Hepatocyte (in vitro differentiated cells): ENCODE measurements at regions not wholly inside any gene's neighbourhood (a gene's known extent, or its start where the extent isn't known, plus 50 kb on each side); places are given as distances from the start of the nearest gene placed in this dataset.

Experiments
- DNase-seq: peaks from one replicate; pipeline ENCODE4 v3.0.0-alpha.2; 2016; ENCODE audit warnings: low spot score
- H2AFZ ChIP-seq: fragments of 200-600 bp; sonication (generic); 2 replicates; pipeline ENCODE4 v1.6.0; 2016; ENCODE audit warnings: antibody characterized with exemption, mild to moderate bottlenecking
- H3K27ac ChIP-seq: fragments of 200-600 bp; sonication (generic); 2 replicates; pipeline ENCODE4 v1.5.1; 2016; ENCODE audit warnings: mild to moderate bottlenecking
- H3K27me3 ChIP-seq: fragments of 200-600 bp; sonication (generic); 2 replicates; pipeline ENCODE4 v1.6.1; 2016
- H3K36me3 ChIP-seq: fragments of 200-600 bp; sonication (generic); replicated peaks from 2 replicates; pipeline ENCODE4 v1.5.1; 2016; ENCODE audit warnings: low read depth; ENCODE audit not compliant: insufficient read depth
- H3K4me1 ChIP-seq: fragments of 200-600 bp; sonication (generic); 2 replicates; pipeline ENCODE4 v1.5.1; 2016; ENCODE audit warnings: mild to moderate bottlenecking, moderate library complexity; ENCODE audit not compliant: insufficient read depth
- H3K4me2 ChIP-seq: fragments of 200-600 bp; sonication (generic); 2 replicates; pipeline ENCODE4 v1.6.0; 2016
- H3K4me3 ChIP-seq: fragments of 200-600 bp; sonication (generic); 2 replicates; pipeline ENCODE4 v1.5.1; 2016; ENCODE audit warnings: mild to moderate bottlenecking
- H3K79me2 ChIP-seq: fragments of 200-600 bp; sonication (generic); 2 replicates; pipeline ENCODE4 v1.6.0; 2017; ENCODE audit warnings: mild to moderate bottlenecking
- H3K9me2 ChIP-seq: fragments of 200-600 bp; sonication (generic); replicated peaks from 2 replicates; pipeline ENCODE4 v1.6.0; 2017; ENCODE audit warnings: mild to moderate bottlenecking; ENCODE audit not compliant: insufficient read depth
- H3K9me3 ChIP-seq: fragments of 200-600 bp; sonication (generic); 2 replicates; pipeline ENCODE4 v1.5.1; 2016; ENCODE audit warnings: low read depth, mild to moderate bottlenecking
- H4K20me1 ChIP-seq: fragments of 200-600 bp; sonication (generic); 2 replicates; pipeline ENCODE4 v1.6.0; 2016; ENCODE audit warnings: mild to moderate bottlenecking; ENCODE audit not compliant: insufficient read depth, poor library complexity, severe bottlenecking
- EZH2 ChIP-seq: fragments of 200-600 bp; sonication (generic); IDR thresholded peaks from 2 replicates; pipeline ENCODE4 v1.6.1; 2016; ENCODE audit warnings: antibody characterized with exemption, mild to moderate bottlenecking, borderline replicate concordance
- EZH2phosphoT487 ChIP-seq: fragments of 200-600 bp; sonication (generic); IDR thresholded peaks from one replicate; pipeline ENCODE4 v1.6.1; 2018; ENCODE audit warnings: antibody characterized with exemption, mild to moderate bottlenecking, low read depth, moderate library complexity; ENCODE audit not compliant: unreplicated experiment, severe bottlenecking
- WGBS: methylation state at CpG from one replicate; pipeline ENCODE4 v1.1.6; 2016; ENCODE audit warnings: low lambda C conversion rate; ENCODE audit errors: missing lambda C conversion rate; 5-methylcytosine and 5-hydroxymethylcytosine counted together
- TF ChIP-seq, protein P1 (sequence below): fragments of 200-600 bp; sonication (generic); IDR thresholded peaks from 2 replicates; pipeline ENCODE4 v1.5.1; 2016; ENCODE audit warnings: antibody characterized with exemption, mild to moderate bottlenecking; ENCODE audit not compliant: poor library complexity

- Histone ChIP-seq H3K4me1 (no peaks in the 10 kb centered on the region), H3K79me2 (no peaks in the 10 kb centered on the region), H3K36me3 (no peaks in the 10 kb centered on the region), H3K27me3 (no peaks in the 10 kb centered on the region), H2AFZ (no peak overlapping the region), H3K9me3 (no peaks in the 10 kb centered on the region), H3K27ac (no peak overlapping the region), H3K4me3 (no peak overlapping the region), H4K20me1 (no peaks in the 10 kb centered on the region), H3K9me2 (no peaks in the 10 kb centered on the region), H3K4me2 (no peak overlapping the region)
- no peak for TF ChIP-seq EZH2phosphoT487
- TF ChIP-seq, protein P1, sequence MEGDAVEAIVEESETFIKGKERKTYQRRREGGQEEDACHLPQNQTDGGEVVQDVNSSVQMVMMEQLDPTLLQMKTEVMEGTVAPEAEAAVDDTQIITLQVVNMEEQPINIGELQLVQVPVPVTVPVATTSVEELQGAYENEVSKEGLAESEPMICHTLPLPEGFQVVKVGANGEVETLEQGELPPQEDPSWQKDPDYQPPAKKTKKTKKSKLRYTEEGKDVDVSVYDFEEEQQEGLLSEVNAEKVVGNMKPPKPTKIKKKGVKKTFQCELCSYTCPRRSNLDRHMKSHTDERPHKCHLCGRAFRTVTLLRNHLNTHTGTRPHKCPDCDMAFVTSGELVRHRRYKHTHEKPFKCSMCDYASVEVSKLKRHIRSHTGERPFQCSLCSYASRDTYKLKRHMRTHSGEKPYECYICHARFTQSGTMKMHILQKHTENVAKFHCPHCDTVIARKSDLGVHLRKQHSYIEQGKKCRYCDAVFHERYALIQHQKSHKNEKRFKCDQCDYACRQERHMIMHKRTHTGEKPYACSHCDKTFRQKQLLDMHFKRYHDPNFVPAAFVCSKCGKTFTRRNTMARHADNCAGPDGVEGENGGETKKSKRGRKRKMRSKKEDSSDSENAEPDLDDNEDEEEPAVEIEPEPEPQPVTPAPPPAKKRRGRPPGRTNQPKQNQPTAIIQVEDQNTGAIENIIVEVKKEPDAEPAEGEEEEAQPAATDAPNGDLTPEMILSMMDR: no peak
- no peak for TF ChIP-seq EZH2
- 81% methylated on average over 5 of the region's 5 CpGs for WGBS
- DNase-seq: no peak
Measured at GRCh38 chr5:3377831-3378230, 217.8 kb upstream of the IRX1 start.

- H3K36me3 ChIP-seq: no peaks in the 10 kb centered on the region
- H3K4me3 ChIP-seq: no peak overlapping the region
- no peaks in the 10 kb centered on the region for H3K79me2 ChIP-seq
- 89% methylated on average over 8 of the region's 8 CpGs for WGBS
- H3K9me2 ChIP-seq: no peaks in the 10 kb centered on the region
- H3K4me1 ChIP-seq: no peaks in the 10 kb centered on the region
- no peaks in the 10 kb centered on the region for H3K27me3 ChIP-seq
- no peak for DNase-seq
- H3K4me2 ChIP-seq: no peak overlapping the region
- TF ChIP-seq EZH2phosphoT487 (no peak), EZH2 (no peak)
- TF ChIP-seq, protein P1: no peak
- H2AFZ ChIP-seq: no peak overlapping the region
- no peaks in the 10 kb centered on the region for H3K9me3 ChIP-seq
- H4K20me1 ChIP-seq: no peaks in the 10 kb centered on the region
- no peak overlapping the region for H3K27ac ChIP-seq
Measured at GRCh38 chr5:3377176-3377575, 218.5 kb upstream of the IRX1 start.

GRCh38 chr5:3376611-3377010 is 219.0 kb upstream of the IRX1 start:
- H3K36me3 ChIP-seq: no peaks in the 10 kb centered on the region
- H3K27me3 ChIP-seq: no peaks in the 10 kb centered on the region
- no peak overlapping the region for H3K4me3 ChIP-seq
- DNase-seq: no peak
- TF ChIP-seq EZH2phosphoT487 (no peak), EZH2 (no peak)
- TF ChIP-seq, protein P1: no peak
- H3K79me2 ChIP-seq: no peaks in the 10 kb centered on the region
- no peaks in the 10 kb centered on the region for H3K4me1 ChIP-seq
- WGBS: 83% methylated on average over 6 of the region's 6 CpGs
- no peaks in the 10 kb centered on the region for H3K9me3 ChIP-seq
- H4K20me1 ChIP-seq: no peaks in the 10 kb centered on the region
- H2AFZ ChIP-seq: no peak overlapping the region
- H3K9me2 ChIP-seq: no peaks in the 10 kb centered on the region
- H3K27ac ChIP-seq: no peak overlapping the region
- no peak overlapping the region for H3K4me2 ChIP-seq
